HEK293 (cell line): ENCODE measurements at regions not wholly inside any gene's neighbourhood (a gene's known extent, or its start where the extent isn't known, plus 50 kb on each side); places are given as distances from the start of the nearest gene placed in this dataset.

Experiments
- CTCF ChIA-PET: fragments of 350-600 bp; formaldehyde crosslinking; extraction: SDS; loops from one replicate; lab custom pipeline; 2021; ENCODE audit warnings: antibody characterized with exemption; lab: Yijun Ruan, JAX
- POLR2A ChIA-PET: fragments of 300-600 bp; formaldehyde crosslinking; extraction: SDS; loops from one replicate; lab custom pipeline; 2020; ENCODE audit warnings: antibody characterized with exemption, inconsistent platforms; lab: Yijun Ruan, JAX
- H3K27ac ChIP-seq: fragments of 200-500 bp; sonication (Bioruptor generic); 2 replicates; pipeline ENCODE4 v1.5.1; 2014; ENCODE audit warnings: low read depth, low read length, control low read depth, inconsistent platforms; ENCODE audit errors: extremely low read depth
- H3K36me3 ChIP-seq, 2 experiments: fragments of 200-500 bp in 1 of 2; sonication (Bioruptor generic) in 1 of 2; 1 replicate in 1 of 2; 2 replicates in 1 of 2; pipeline ENCODE4 v1.5.1; 2014 to 2017; ENCODE audit warnings: inconsistent platforms in 2 of 2, low read length in 2 of 2; ENCODE audit not compliant: control insufficient read depth in 2 of 2, insufficient read depth in 1 of 2
- H3K4me1 ChIP-seq: fragments of 200-500 bp; sonication (Bioruptor generic); 2 replicates; pipeline ENCODE4 v1.5.1; 2014; ENCODE audit warnings: mild to moderate bottlenecking, low read length, inconsistent platforms; ENCODE audit not compliant: control insufficient read depth, insufficient read depth
- H3K4me3 ChIP-seq: 2 replicates; pipeline ENCODE4 v1.5.1; 2011; ENCODE audit warnings: low read depth, mild to moderate bottlenecking, control low read depth, low read length, moderate library complexity
- H3K9me3 ChIP-seq: fragments of 200-500 bp; sonication (Bioruptor generic); 2 replicates; pipeline ENCODE4 v1.5.1; 2014; ENCODE audit warnings: low read depth, low read length, inconsistent platforms; ENCODE audit not compliant: control insufficient read depth, insufficient read depth
- IKZF3 ChIP-seq: fragments of 450-650 bp; IDR thresholded peaks from 2 replicates; pipeline ENCODE4 v1.5.0; 2018; ENCODE audit warnings: missing biosample characterization, mild to moderate bottlenecking, missing genetic modification characterization, moderate library complexity
- KLF1 ChIP-seq: fragments of 450-650 bp; formaldehyde crosslinking; IDR thresholded peaks from 2 replicates; pipeline ENCODE4 v1.5.1; 2016; ENCODE audit warnings: missing biosample characterization, missing genetic modification characterization
- MEIS1 ChIP-seq: sonication (generic); formaldehyde crosslinking; IDR thresholded peaks from 2 replicates; pipeline ENCODE4 v1.8.1; 2022; ENCODE audit warnings: missing genetic modification reagents, mild to moderate bottlenecking, borderline replicate concordance
- PRDM10 ChIP-seq: fragments of 450-650 bp; formaldehyde crosslinking; IDR thresholded peaks from 2 replicates; pipeline ENCODE4 v1.5.1; 2016; ENCODE audit warnings: missing biosample characterization, missing genetic modification characterization
- PRDM2 ChIP-seq: fragments of 450-650 bp; formaldehyde crosslinking; IDR thresholded peaks from 2 replicates; pipeline ENCODE4 v1.5.1; 2016; ENCODE audit warnings: missing biosample characterization, missing genetic modification characterization, borderline replicate concordance
- WT1 ChIP-seq: fragments of 450-650 bp; formaldehyde crosslinking; IDR thresholded peaks from 2 replicates; pipeline ENCODE4 v1.5.1; 2016; ENCODE audit warnings: missing biosample characterization, missing genetic modification characterization
- ZBTB11 ChIP-seq: fragments of 450-650 bp; formaldehyde crosslinking; conservative IDR thresholded peaks from 2 replicates; pipeline ENCODE4 v1.5.1; 2016; ENCODE audit warnings: low read depth, missing biosample characterization, missing genetic modification characterization
- ZBTB48 ChIP-seq: fragments of 450-650 bp; formaldehyde crosslinking; IDR thresholded peaks from 2 replicates; pipeline ENCODE4 v1.5.1; 2016; ENCODE audit warnings: missing biosample characterization, missing genetic modification characterization
- ZBTB6 ChIP-seq: fragments of 450-650 bp; formaldehyde crosslinking; IDR thresholded peaks from 2 replicates; pipeline ENCODE4 v1.5.1; 2017; ENCODE audit warnings: missing biosample characterization, missing genetic modification characterization
- ZEB2 ChIP-seq: fragments of 450-650 bp; formaldehyde crosslinking; IDR thresholded peaks from 2 replicates; pipeline ENCODE4 v1.5.1; 2016; ENCODE audit warnings: missing biosample characterization, missing genetic modification characterization
- ZNF114 ChIP-seq: fragments of 450-650 bp; formaldehyde crosslinking; IDR thresholded peaks from 2 replicates; pipeline ENCODE4 v1.5.0; 2017; ENCODE audit warnings: missing biosample characterization, missing genetic modification characterization
- ZNF184 ChIP-seq: fragments of 450-650 bp; IDR thresholded peaks from 2 replicates; pipeline ENCODE4 v1.5.1; 2018; ENCODE audit warnings: missing biosample characterization, mild to moderate bottlenecking, missing genetic modification characterization
- ZNF292 ChIP-seq: fragments of 450-650 bp; formaldehyde crosslinking; IDR thresholded peaks from 2 replicates; pipeline ENCODE4 v1.5.1; 2016; ENCODE audit warnings: low read depth, missing biosample characterization, missing genetic modification characterization, borderline replicate concordance
- ZNF449 ChIP-seq: fragments of 450-650 bp; formaldehyde crosslinking; IDR thresholded peaks from 2 replicates; pipeline ENCODE4 v1.5.1; 2017; ENCODE audit warnings: missing biosample characterization, mild to moderate bottlenecking, missing genetic modification characterization, moderate library complexity
- ZNF561 ChIP-seq: fragments of 450-650 bp; IDR thresholded peaks from 2 replicates; pipeline ENCODE4 v1.5.1; 2018; ENCODE audit warnings: missing biosample characterization, missing genetic modification characterization, borderline replicate concordance
- ZNF610 ChIP-seq: fragments of 450-650 bp; formaldehyde crosslinking; IDR thresholded peaks from 2 replicates; pipeline ENCODE4 v1.5.1; 2016; ENCODE audit warnings: missing biosample characterization, missing genetic modification characterization, borderline replicate concordance
- ZNF664 ChIP-seq: fragments of 450-650 bp; formaldehyde crosslinking; IDR thresholded peaks from 2 replicates; pipeline ENCODE4 v1.5.1; 2016; ENCODE audit warnings: missing biosample characterization, missing genetic modification characterization
- ZNF701 ChIP-seq: fragments of 450-650 bp; formaldehyde crosslinking; IDR thresholded peaks from 2 replicates; pipeline ENCODE4 v1.5.1; 2016; ENCODE audit warnings: missing biosample characterization, missing genetic modification characterization
- ZNF76 ChIP-seq: fragments of 450-650 bp; formaldehyde crosslinking; IDR thresholded peaks from 2 replicates; pipeline ENCODE4; 2016; ENCODE audit warnings: low read depth, missing biosample characterization, missing genetic modification characterization, borderline replicate concordance
- ZSCAN18 ChIP-seq: fragments of 450-650 bp; formaldehyde crosslinking; IDR thresholded peaks from 2 replicates; pipeline ENCODE4 v1.5.1; 2016; ENCODE audit warnings: missing biosample characterization, missing genetic modification characterization

GRCh38 chr5:158635565-158635964 is 464.2 kb downstream of the EBF1 start (continued):
- TF ChIP-seq ZSCAN18 (tag by site-specific recombination) (no peak), ZBTB11 (tag by site-specific recombination) (no peak), ZNF76 (no peak), KLF1 (tag by site-specific recombination) (no peak), ZNF701 (tag by site-specific recombination) (no peak), MEIS1 (CRISPR knock-in tag) (no peak), ZNF664 (tag by site-specific recombination) (no peak), ZEB2 (tag by site-specific recombination) (no peak), PRDM10 (tag by site-specific recombination) (no peak), ZNF449 (tag by site-specific recombination) (no peak), ZNF184 (tag by site-specific recombination) (no peak), ZNF114 (tag by site-specific recombination) (no peak)
- TF ChIP-seq, all 188 proteins: peak for 0

- CTCF ChIA-PET: no interaction called here
- POLR2A ChIA-PET: interaction anchor here (0.6 kb wide), 2 partner anchors 396 to 830 kb away, joined by 3 to 6 read pairs; no protein-coding TSS in a partner anchor
- no peak overlapping the region for H3K4me3 ChIP-seq
- no peaks in the 10 kb centered on the region for H3K36me3 ChIP-seq
- H3K4me1 ChIP-seq: no peaks in the 10 kb centered on the region
- no peak overlapping the region for H3K27ac ChIP-seq
- H3K9me3 ChIP-seq: no peaks in the 10 kb centered on the region
- TF ChIP-seq ZNF292 (tag by site-specific recombination) (no peak), WT1 (no peak), ZNF610 (tag by site-specific recombination) (no peak), ZBTB48 (tag by site-specific recombination) (no peak), IKZF3 (tag by site-specific recombination) (no peak), ZBTB6 (tag by site-specific recombination) (no peak), ZNF561 (tag by site-specific recombination) (no peak), PRDM2 (tag by site-specific recombination) (no peak)
Measured at GRCh38 chr5:158634714-158635113, 465.0 kb downstream of the EBF1 start.
